ENCODE measurements at regions not wholly inside any gene's neighbourhood (a gene's known extent, or its start where the extent isn't known, plus 50 kb on each side); places are given as distances from the start of the nearest gene placed in this dataset.
"Not testable (repeated sequence)": the region's sequence is repeated elsewhere in the genome, so short reads cannot be mapped to it uniquely, and the experiment has no call there.

GRCh38 chr22:11131178-11131577 lies 4396.8 kb upstream of the OR11H1 start:
- H3K36me3 Mint-ChIP-seq (ENCODE audit: insufficient read depth); H3K4me3 Mint-ChIP-seq; H3K9me3 Mint-ChIP-seq; H3K27me3 Mint-ChIP-seq (ENCODE audit: low read depth); H3K4me1 Mint-ChIP-seq (ENCODE audit: low read depth); ATAC-seq: not testable (repeated sequence)
- peak; percentile 0 for DNase-seq

All from activated T-cell treated with anti-CD3 and anti-CD28 coated beads, Interleukin-2, amount 50 U/mL, for 4 hours (primary cell).